ENCODE measurements at regions not wholly inside any gene's neighbourhood (a gene's known extent, or its start where the extent isn't known, plus 50 kb on each side); places are given as distances from the start of the nearest gene placed in this dataset.

- H3K27ac ChIP-seq: no peak overlapping the region
- TF ChIP-seq CTCF (conservative IDR thresholded peaks at IDR 0.05) (no peak), ZFX (IDR thresholded peaks at IDR 0.05) (no peak)
Observed at GRCh38 chr4:135267148-135267865, 1065.7 kb upstream of the PABPC4L start.

- TF ChIP-seq ZFX (IDR thresholded peaks at IDR 0.05): no peak
- no peak for TF ChIP-seq CTCF (conservative IDR thresholded peaks at IDR 0.05)
Observed at GRCh38 chr4:135256111-135256510, 1054.5 kb upstream of the PABPC4L start.

GRCh38 chr4:135250040-135250439 lies 1048.5 kb upstream of the PABPC4L start:
- no peak overlapping the region for H3K27ac ChIP-seq
- no peak for TF ChIP-seq CTCF (conservative IDR thresholded peaks at IDR 0.05)
- TF ChIP-seq ZFX (IDR thresholded peaks at IDR 0.05): no peak

More at GRCh38 chr4:135256111-135256510, 1054.5 kb upstream of the PABPC4L start:
- H3K27ac ChIP-seq: no peak overlapping the region

- H3K27ac ChIP-seq: no peak overlapping the region
- TF ChIP-seq ZFX (IDR thresholded peaks at IDR 0.05): no peak
- TF ChIP-seq CTCF (conservative IDR thresholded peaks at IDR 0.05): no peak
Observed at GRCh38 chr4:135249024-135249423, 1047.4 kb upstream of the PABPC4L start.

GRCh38 chr4:135244696-135245095 lies 1043.1 kb upstream of the PABPC4L start:
- TF ChIP-seq ZFX (IDR thresholded peaks at IDR 0.05) (no peak), CTCF (conservative IDR thresholded peaks at IDR 0.05) (no peak)
- H3K27ac ChIP-seq: no peak overlapping the region

GRCh38 chr4:135244056-135244455 lies 1042.5 kb upstream of the PABPC4L start:
- H3K27ac ChIP-seq: no peak overlapping the region
- TF ChIP-seq CTCF (conservative IDR thresholded peaks at IDR 0.05): no peak
- no peak for TF ChIP-seq ZFX (IDR thresholded peaks at IDR 0.05)

- no peak for TF ChIP-seq ZFX (IDR thresholded peaks at IDR 0.05)
- TF ChIP-seq CTCF (conservative IDR thresholded peaks at IDR 0.05): no peak
- no peak overlapping the region for H3K27ac ChIP-seq
Observed at GRCh38 chr4:135240796-135241195, 1039.2 kb upstream of the PABPC4L start.
